ENCODE measurements at regions not wholly inside any gene's neighbourhood (a gene's known extent, or its start where the extent isn't known, plus 50 kb on each side); places are given as distances from the start of the nearest gene placed in this dataset.

DNA sequence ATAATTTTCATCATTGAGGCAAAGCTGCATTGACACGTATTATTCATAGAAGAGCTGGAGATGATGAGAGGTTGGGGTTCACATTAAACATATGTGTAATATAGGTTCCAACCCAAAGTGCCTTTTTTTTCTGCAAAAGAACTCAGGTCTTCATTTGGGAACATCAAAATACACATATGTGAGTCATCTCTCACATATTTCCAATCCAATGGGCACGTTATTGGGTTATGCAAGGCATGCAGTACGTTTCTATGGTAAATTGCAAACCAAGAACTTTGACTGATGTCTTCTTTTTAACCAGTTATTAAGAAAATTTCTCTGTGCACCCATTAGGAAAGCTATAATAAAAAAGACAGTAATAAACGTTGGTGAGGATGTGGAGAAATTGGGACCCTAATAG, 150.3 kb upstream of the FAM9B start:
- intact Hi-C loops (cut with DNase I): no loop called here
- TF ChIP-seq EP300 (IDR thresholded peaks at IDR 0.05): no peak
- no peak for TF ChIP-seq POLR2AphosphoS5 (IDR thresholded peaks at IDR 0.05)
- no peak for TF ChIP-seq CTCF (IDR thresholded peaks at IDR 0.05)
- TF ChIP-seq POLR2A (IDR thresholded peaks at IDR 0.05): no peak
- H3K9me3 ChIP-seq: no peaks in the 10 kb centered on the region
- DNase-seq: no peak
- H3K4me3 ChIP-seq: no peak overlapping the region
- H3K27me3 ChIP-seq: no peaks in the 10 kb centered on the region
- H3K4me1 ChIP-seq: no peaks in the 10 kb centered on the region
- no peaks in the 10 kb centered on the region for H3K36me3 ChIP-seq
- no peak overlapping the region for H3K27ac ChIP-seq
- WGBS, 2 donors: 68 to 84% methylated on average over 4 of the region's 4 CpGs

GRCh38 chrX:9188117-9188516, 154.2 kb upstream of the FAM9B start:
- H3K27ac ChIP-seq: no peak overlapping the region
- 72 to 80% methylated on average over 3 of the region's 3 CpGs for WGBS, 2 donors
- intact Hi-C loops (cut with DNase I): no loop called here

DNA sequence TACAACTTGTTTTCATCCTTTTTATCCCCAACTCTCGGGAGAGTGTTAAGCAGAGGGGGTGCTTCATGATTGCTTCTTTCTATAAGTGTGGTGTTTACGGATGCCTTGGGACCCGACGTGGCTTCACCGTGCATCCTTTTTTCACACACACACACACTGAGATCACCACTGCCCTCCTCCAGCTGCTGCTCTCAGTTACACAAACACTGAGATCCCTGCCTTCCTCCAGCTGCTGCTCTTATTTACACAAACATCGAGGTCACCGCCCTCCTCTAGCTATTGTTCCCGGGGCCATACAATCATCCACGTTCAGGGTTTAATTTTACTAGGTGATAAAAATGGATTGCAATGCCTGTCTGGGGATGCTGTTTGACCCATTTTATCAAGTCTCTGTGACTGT, 155.4 kb upstream of the FAM9B start:
- no peak for DNase-seq
- H3K4me3 ChIP-seq: no peak overlapping the region
- WGBS, 2 donors: 27 to 66% methylated on average over 9 of the region's 9 CpGs
- no peak overlapping the region for H3K27ac ChIP-seq
- no peaks in the 10 kb centered on the region for H3K4me1 ChIP-seq
- no peaks in the 10 kb centered on the region for H3K27me3 ChIP-seq
- H3K9me3 ChIP-seq: no peaks in the 10 kb centered on the region
- no peaks in the 10 kb centered on the region for H3K36me3 ChIP-seq
- intact Hi-C loops (cut with DNase I): no loop called here
- TF ChIP-seq EP300 (IDR thresholded peaks at IDR 0.05): no peak
- TF ChIP-seq CTCF (IDR thresholded peaks at IDR 0.05): no peak
- TF ChIP-seq POLR2A (IDR thresholded peaks at IDR 0.05): no peak
- no peak for TF ChIP-seq POLR2AphosphoS5 (IDR thresholded peaks at IDR 0.05)

More at GRCh38 chrX:9188117-9188516, 154.2 kb upstream of the FAM9B start:
- no peak for DNase-seq
- H3K36me3 ChIP-seq: no peaks in the 10 kb centered on the region
- TF ChIP-seq POLR2A (IDR thresholded peaks at IDR 0.05) (no peak), CTCF (IDR thresholded peaks at IDR 0.05) (no peak), POLR2AphosphoS5 (IDR thresholded peaks at IDR 0.05) (no peak), EP300 (IDR thresholded peaks at IDR 0.05) (no peak)
- H3K4me3 ChIP-seq: no peak overlapping the region
- no peaks in the 10 kb centered on the region for H3K4me1 ChIP-seq
- H3K27me3 ChIP-seq: no peaks in the 10 kb centered on the region
- H3K9me3 ChIP-seq: no peaks in the 10 kb centered on the region

DNA sequence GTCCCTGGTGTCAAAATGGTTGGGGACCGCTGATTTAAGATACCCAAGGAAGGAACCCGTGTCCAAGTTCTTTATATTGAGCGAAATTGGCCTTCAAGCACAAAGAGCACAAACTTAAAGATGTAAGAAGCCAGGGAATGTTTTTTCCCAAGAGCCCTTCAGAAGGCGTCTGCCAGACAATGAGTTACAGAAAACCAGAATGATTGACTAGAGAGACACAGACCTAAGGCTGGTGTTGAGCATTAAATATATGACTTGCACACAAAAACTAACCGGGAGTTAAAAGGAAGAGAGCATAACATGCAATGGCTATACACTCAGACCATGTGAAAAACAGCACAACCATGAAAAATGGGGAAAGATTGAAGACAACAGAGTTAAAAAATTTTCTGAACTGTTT, 157.5 kb upstream of the FAM9B start:
- WGBS, 2 donors: 89 to 90% methylated on average over 5 of the region's 5 CpGs
- no peaks in the 10 kb centered on the region for H3K4me1 ChIP-seq

More for the DNA sequence above, 157.5 kb upstream of the FAM9B start:
- intact Hi-C loops (cut with DNase I): no loop called here
- no peak for DNase-seq
- no peaks in the 10 kb centered on the region for H3K27me3 ChIP-seq
- H3K4me3 ChIP-seq: no peak overlapping the region
- H3K36me3 ChIP-seq: no peaks in the 10 kb centered on the region
- no peak overlapping the region for H3K27ac ChIP-seq
- no peak for TF ChIP-seq POLR2A (IDR thresholded peaks at IDR 0.05)
- no peak for TF ChIP-seq POLR2AphosphoS5 (IDR thresholded peaks at IDR 0.05)
- TF ChIP-seq CTCF (IDR thresholded peaks at IDR 0.05): no peak
- no peak for TF ChIP-seq EP300 (IDR thresholded peaks at IDR 0.05)
- no peaks in the 10 kb centered on the region for H3K9me3 ChIP-seq
